GM12801 (cell line): ENCODE measurements at regions not wholly inside any gene's neighbourhood (a gene's known extent, or its start where the extent isn't known, plus 50 kb on each side); places are given as distances from the start of the nearest gene placed in this dataset.

Experiments used
- CTCF ChIP-seq: IDR thresholded peaks from one replicate; pipeline ENCODE4 v1.5.1; 2011; ENCODE audit warnings: control low read depth; ENCODE audit not compliant: insufficient read length; ENCODE audit errors: extremely low read depth

DNA sequence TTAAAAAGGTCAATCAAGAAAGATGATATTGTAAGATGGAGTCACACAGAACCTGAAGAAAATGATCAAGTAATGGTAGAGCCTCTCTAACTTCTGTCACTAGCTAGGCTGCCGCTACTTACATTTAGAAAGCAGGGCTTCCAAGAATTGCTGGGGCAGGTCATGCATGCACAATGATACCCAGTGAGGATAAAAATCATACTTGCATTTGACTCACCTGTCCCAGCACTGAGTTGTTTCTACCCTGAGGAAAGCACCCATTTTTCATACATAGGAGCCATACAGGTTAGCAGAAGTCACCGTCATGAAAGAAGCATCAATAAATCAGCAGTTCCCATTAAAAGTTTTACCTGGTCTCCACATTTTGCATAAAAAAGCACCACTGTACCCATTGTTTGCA is 662.3 kb upstream of the FANCL start:
- TF ChIP-seq CTCF = no peak

DNA sequence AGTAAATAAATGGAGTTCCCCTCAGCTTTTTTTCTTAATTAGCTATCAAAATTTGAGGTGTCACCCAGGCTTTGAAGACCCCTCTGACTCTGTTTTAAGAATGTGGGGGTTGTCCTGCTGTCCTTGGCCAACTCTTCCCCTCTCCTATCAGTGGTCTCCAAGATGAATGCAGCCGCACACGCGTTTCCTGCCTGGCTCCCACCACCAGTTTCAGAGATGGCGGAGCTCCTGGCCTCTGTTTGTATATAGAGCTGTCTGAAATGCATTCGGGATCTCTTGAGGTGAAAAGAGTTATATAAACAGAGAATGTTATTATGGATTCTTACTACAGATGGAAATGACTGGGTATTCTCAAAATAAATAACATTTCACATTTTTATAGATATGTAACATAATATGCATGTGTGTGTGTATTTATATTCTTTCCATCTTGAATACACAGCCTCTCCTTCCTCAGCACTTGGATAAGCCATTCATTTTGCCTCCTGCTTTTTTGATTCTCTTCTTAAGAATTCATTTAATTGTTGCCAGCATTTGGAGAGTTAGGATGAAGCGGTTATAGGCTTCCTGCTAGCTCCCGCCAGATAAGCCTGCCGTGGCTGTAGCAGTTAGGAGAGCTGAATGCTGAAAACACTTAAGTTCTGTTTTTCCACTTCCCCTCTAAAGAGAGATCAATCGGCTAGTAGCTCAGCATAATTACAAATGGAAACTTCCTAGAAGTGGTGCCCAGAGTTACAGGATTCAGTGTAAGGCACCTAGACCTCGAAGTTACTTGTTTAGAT is 659.3 kb upstream of the FANCL start:
- no peak for TF ChIP-seq CTCF

GRCh38 chr2:58899692-58900091 is 658.6 kb upstream of the FANCL start:
- no peak for TF ChIP-seq CTCF

DNA sequence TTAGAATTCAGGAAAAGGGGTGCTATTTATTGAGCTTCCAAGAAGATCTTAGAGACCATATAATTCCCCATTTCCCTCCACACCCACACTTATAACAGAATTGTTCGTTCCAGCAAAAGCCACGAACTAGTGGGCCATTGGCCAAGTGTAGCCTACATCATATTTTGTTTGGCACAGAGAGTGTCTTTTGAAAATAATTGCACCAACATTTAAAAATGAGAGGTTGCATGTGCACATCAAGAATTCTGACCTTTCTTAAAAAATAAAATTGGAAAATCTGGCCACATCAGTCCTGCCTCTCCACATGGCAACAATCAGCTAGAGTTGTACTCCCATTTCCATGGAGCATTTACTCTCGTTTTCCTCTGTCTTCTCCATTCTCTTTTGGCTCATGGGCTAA is 655.5 kb upstream of the FANCL start:
- TF ChIP-seq CTCF = no peak

DNA sequence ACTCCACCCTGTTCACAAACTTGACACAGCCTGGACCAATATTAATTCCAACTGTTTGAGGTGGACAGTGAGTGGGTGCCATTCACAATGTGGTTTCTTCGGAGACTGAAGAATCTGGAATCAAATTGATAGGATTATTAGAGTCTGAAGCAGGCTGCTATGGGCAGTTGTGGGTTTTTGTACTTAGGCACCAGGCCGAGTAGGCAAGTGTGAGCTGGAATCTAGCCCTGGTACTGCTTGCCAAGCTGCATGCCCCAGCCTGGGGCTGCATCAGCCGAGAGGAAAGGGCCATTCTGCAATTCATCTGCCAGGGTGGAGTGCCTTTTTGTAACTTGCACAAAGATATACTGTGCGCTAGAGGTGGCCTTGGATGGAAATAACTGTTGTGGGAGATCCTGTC is 654.7 kb upstream of the FANCL start:
- TF ChIP-seq CTCF = no peak

DNA sequence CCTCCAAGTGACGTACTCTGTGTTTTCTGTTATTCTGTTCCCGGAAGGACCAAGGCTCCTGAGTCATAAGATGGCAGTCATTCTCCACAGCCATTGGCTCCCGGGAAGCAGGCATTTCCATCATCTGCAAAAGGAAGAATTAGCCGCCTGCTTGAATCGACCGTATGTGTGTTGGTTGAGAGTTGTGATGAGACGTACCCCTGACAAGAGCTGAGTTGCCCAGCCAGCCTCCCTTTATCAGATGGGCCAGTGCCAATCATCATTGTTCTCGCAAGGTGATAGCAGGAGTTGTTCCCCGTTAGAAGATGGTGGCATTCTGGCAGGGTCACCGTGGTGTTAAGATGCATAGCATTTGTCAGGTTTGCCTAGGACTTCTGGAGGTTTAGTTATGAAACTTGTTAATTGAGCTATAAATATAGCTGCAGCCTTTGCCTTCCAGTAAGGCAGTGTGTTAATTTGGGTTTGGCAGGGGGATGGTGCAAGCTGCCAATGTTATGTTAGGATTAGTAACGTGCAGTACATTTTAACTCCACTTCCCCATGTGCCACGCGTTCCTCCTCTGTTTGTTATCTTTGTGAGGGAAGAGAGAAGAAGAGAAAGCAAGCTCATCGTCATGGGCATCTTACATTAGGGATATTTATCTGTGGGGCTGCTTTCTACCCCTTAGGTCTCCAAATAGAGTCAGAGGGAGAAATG is 652.7 kb upstream of the FANCL start:
- TF ChIP-seq CTCF = no peak

GRCh38 chr2:58891828-58892377 is 650.8 kb upstream of the FANCL start:
- TF ChIP-seq CTCF = no peak
